HFF-Myc (cell line): ENCODE measurements at regions not wholly inside any gene's neighbourhood (a gene's known extent, or its start where the extent isn't known, plus 50 kb on each side); places are given as distances from the start of the nearest gene placed in this dataset.

Source experiments
- DNase-seq: peaks from one replicate; pipeline ENCODE4 v3.0.0-alpha.2; 2011; ENCODE audit warnings: low read depth; ENCODE audit errors: extremely low read depth
- H3K4me3 ChIP-seq: replicated peaks from 2 replicates; pipeline ENCODE4 v1.5.1; 2011; ENCODE audit warnings: low read depth, mild to moderate bottlenecking, control low read depth, low read length
- TF ChIP-seq, protein P1 (sequence below): IDR thresholded peaks from 2 replicates; pipeline ENCODE4 v1.5.1; 2012; ENCODE audit warnings: mild to moderate bottlenecking, low read depth, low read length, control low read depth; ENCODE audit errors: missing control alignments

- no peak for DNase-seq
- TF ChIP-seq, protein P1, sequence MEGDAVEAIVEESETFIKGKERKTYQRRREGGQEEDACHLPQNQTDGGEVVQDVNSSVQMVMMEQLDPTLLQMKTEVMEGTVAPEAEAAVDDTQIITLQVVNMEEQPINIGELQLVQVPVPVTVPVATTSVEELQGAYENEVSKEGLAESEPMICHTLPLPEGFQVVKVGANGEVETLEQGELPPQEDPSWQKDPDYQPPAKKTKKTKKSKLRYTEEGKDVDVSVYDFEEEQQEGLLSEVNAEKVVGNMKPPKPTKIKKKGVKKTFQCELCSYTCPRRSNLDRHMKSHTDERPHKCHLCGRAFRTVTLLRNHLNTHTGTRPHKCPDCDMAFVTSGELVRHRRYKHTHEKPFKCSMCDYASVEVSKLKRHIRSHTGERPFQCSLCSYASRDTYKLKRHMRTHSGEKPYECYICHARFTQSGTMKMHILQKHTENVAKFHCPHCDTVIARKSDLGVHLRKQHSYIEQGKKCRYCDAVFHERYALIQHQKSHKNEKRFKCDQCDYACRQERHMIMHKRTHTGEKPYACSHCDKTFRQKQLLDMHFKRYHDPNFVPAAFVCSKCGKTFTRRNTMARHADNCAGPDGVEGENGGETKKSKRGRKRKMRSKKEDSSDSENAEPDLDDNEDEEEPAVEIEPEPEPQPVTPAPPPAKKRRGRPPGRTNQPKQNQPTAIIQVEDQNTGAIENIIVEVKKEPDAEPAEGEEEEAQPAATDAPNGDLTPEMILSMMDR: no peak
- H3K4me3 ChIP-seq: no peak overlapping the region
These were observed 67.0 kb upstream of the CACNA1E start for GRCh38 chr1:181416268-181416860.

GRCh38 chr1:181417915-181418314, 65.4 kb upstream of the CACNA1E start:
- H3K4me3 ChIP-seq: no peak overlapping the region
- no peak for DNase-seq
- TF ChIP-seq, protein P1: no peak

GRCh38 chr1:181423301-181423918, 59.9 kb upstream of the CACNA1E start:
- no peak overlapping the region for H3K4me3 ChIP-seq
- DNase-seq: no peak
- TF ChIP-seq, protein P1: peak; percentile 35

- no peak overlapping the region for H3K4me3 ChIP-seq
- DNase-seq: peak; percentile 29
- TF ChIP-seq, protein P1: peak; percentile 98
These were observed 58.4 kb upstream of the CACNA1E start for GRCh38 chr1:181424786-181425403.

DNA sequence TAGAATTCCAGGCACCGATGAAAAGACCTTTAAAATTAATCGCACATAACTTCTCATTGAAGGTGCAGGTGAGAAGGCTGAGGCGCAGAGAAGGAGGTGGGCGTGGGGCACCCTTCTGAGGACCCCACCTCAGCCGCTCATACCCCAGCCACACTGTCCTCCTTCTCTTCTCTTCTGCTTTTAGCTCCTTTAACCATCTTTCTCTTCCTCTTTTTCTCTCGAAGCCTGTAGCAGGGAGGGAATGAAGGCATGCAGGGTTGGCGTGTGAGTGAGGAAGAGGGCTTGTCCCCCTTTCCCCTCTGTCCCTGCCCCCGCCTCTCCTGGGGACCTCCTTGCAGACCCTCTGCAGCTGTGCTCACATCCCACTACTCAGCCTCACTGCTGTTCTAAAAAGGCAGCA, 57.8 kb upstream of the CACNA1E start:
- DNase-seq: no peak
- no peak overlapping the region for H3K4me3 ChIP-seq
- TF ChIP-seq, protein P1: no peak

GRCh38 chr1:181429462-181429861, 53.9 kb upstream of the CACNA1E start:
- TF ChIP-seq, protein P1: no peak
- H3K4me3 ChIP-seq: no peak overlapping the region
- no peak for DNase-seq
